Small intestine (tissue), 7 donors: ENCODE measurements at regions not wholly inside any gene's neighbourhood (a gene's known extent, or its start where the extent isn't known, plus 50 kb on each side); places are given as distances from the start of the nearest gene placed in this dataset.

Experiments used
- DNase-seq, 2 donors: peaks; one replicate each; pipeline versions ENCODE4 v3.0.0 to v3.0.0-alpha.2; 2013
- FAIRE-seq: peaks from 2 replicates; lab custom pipeline; 2012; peaks lifted over from hg19 to GRCh38; lab: Jason Lieb, UNC
- H3K27ac ChIP-seq, 3 donors: one replicate each; pipeline ENCODE4 v1.5.1; 2013; ENCODE audit warnings: low read length in 2 of 3, mild to moderate bottlenecking in 2 of 3, control low read depth in 1 of 3, inconsistent platforms in 1 of 3, low read depth in 1 of 3, moderate library complexity in 1 of 3
- H3K27me3 ChIP-seq, 3 donors: one replicate each; pipeline ENCODE4 v1.6.1; 2013; ENCODE audit warnings: low read length in 3 of 3, inconsistent platforms in 1 of 3; ENCODE audit not compliant: control insufficient read depth in 3 of 3, insufficient read depth in 3 of 3
- H3K36me3 ChIP-seq, 3 donors: one replicate each; pipeline ENCODE4 v1.6.1; 2013; ENCODE audit warnings: low read length in 3 of 3, inconsistent platforms in 1 of 3, low read depth in 1 of 3, mild to moderate bottlenecking in 1 of 3, moderate library complexity in 1 of 3; ENCODE audit not compliant: control insufficient read depth in 3 of 3, insufficient read depth in 2 of 3
- H3K4me1 ChIP-seq, 3 donors: one replicate each; pipeline ENCODE4 v1.6.1; 2013; ENCODE audit warnings: low read length in 2 of 3, inconsistent platforms in 1 of 3, low read depth in 1 of 3, mild to moderate bottlenecking in 1 of 3, moderate library complexity in 1 of 3; ENCODE audit not compliant: control insufficient read depth in 3 of 3, insufficient read depth in 2 of 3
- H3K4me3 ChIP-seq, 3 donors: one replicate each; pipeline ENCODE4 v1.5.1; 2013; ENCODE audit warnings: low read length in 3 of 3, control low read depth in 1 of 3, inconsistent platforms in 1 of 3, low read depth in 1 of 3, mild to moderate bottlenecking in 1 of 3, moderate library complexity in 1 of 3
- H3K9me3 ChIP-seq, 2 donors: one replicate each; pipeline ENCODE4 v1.6.1; 2013; ENCODE audit warnings: low read depth in 1 of 2, low read length in 1 of 2; ENCODE audit not compliant: control insufficient read depth in 2 of 2, insufficient read depth in 1 of 2
- WGBS, 3 donors: extraction: QIAGEN DNeasy Blood & Tissue Kit; methylation state at CpG; one replicate each; pipeline ENCODE4 v1.1.7; 2013; 5-methylcytosine and 5-hydroxymethylcytosine counted together
- donor health status: healthy with polysubstance abuse.
- donor health status: control.
- donor health status: control.
- donor health status: Bipolar disorder and iron deficiency.
- donor health status: healthy.

DNA sequence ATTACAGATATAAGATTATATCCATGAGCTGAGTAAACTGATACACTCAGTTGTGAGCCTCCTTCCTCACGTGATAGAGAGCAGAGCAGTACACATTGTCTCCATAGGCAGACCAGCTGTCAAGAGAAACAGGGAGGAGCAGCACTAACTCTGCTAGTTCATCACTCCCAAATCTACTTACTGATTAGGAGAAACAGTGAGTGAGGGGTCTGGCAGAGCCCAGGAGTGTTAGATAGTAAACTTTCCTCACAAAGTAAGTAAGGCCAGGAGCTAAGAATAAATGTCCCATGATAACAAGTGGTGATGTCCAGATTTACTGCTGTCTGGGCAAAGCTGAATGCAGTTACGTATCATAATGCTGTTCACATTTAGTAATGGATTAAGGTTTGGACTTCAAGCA lies 168.6 kb upstream of the KCNK2 start:
- Histone ChIP-seq H3K27me3 (no peaks in the 10 kb centered on the region), H3K4me3 (no peak overlapping the region), H3K9me3 (no peaks in the 10 kb centered on the region), H3K27ac (no peak overlapping the region), H3K36me3 (no peaks in the 10 kb centered on the region), H3K4me1 (no peaks in the 10 kb centered on the region)
- WGBS, 3 donors: 63 to 83% (median 65%) methylated on average over 2 of the region's 2 CpGs
- DNase-seq (no peak), FAIRE-seq (no peak)

DNA sequence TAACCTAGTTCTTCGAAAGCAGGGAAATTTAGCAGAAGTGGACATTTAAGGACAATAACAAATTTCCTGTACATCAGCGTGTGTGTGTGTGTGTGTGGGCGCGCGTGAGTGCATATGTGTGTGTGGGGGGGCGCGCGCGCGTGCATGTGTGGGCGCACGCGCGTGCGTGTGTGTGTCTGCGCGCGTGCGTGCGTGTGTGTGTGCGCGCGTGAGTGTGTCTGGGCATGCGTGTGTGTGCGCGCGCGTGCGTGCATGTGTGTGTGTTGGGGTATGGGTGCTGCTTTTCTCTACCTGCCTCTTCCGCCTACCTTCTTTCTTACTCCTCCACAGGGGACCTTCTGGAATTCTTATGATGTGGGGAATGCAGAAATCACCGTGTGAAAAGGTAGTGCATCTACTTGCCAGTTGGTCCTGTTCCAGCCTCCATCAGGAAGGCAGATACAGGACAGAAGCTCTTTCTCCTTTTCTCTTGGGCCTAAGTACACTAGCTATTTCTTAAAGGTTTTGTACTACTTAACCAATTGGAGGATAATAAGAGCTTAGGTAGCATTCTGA lies 165.4 kb upstream of the KCNK2 start:
- Histone ChIP-seq H3K27me3 (no peaks in the 10 kb centered on the region), H3K9me3 (no peaks in the 10 kb centered on the region), H3K36me3 (no peaks in the 10 kb centered on the region), H3K4me1 (no peaks in the 10 kb centered on the region), H3K27ac (peak overlapping the region in 1 of 3 donors; percentile 11), H3K4me3 (no peak overlapping the region)
- FAIRE-seq (no peak), DNase-seq (no peak)
- 86 to 88% (median 87%) methylated on average over 31 of the region's 31 CpGs for WGBS, 3 donors

DNA sequence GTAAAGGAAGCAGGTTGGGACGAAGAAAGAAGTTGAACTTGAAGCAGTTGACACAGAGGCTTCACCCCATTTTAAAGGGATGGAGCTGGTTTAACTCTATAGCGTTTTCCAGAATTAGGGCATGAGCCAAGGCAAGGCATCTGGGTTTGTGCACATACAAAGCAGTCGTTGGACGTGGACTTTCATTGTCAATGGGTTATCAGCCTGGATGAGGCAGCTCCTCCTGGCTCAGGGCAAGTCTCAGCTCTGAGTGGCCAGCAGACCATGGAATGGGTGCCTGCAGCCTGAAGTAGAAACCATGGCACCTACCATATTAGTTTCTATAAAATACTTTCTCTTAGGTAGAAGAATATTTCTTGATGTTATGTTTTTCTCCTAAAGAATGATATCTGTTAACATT lies 163.8 kb upstream of the KCNK2 start:
- Histone ChIP-seq H3K36me3 (no peaks in the 10 kb centered on the region), H3K4me1 (no peaks in the 10 kb centered on the region), H3K4me3 (no peak overlapping the region), H3K27me3 (no peaks in the 10 kb centered on the region), H3K9me3 (no peaks in the 10 kb centered on the region), H3K27ac (no peak overlapping the region)
- WGBS, 3 donors: 67 to 76% (median 73%) methylated on average over 4 of the region's 4 CpGs
- DNase-seq (no peak), FAIRE-seq (no peak)

DNA sequence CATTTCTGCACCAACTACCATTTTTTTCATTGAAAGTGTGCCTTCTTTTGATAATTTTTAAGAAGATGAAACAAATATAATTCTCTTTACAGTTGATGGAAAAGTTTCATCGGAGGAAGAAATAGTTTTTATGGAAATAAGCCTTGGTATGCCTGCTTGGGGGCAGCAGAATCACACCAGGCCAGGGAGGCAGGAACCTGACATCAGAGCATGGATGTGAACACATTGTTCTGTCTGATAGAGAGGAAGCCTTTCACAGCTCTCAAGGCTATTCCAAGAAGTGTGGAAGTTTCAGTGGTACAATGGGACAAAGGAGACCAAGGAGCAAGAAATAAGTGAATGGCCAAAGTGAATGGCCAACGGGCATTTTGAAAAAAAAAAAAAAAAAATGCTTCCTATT lies 162.2 kb upstream of the KCNK2 start:
- DNase-seq (no peak), FAIRE-seq (no peak)
- H3K9me3 ChIP-seq: no peaks in the 10 kb centered on the region
- 51 to 61% (median 60%) methylated on average over 2 of the region's 2 CpGs for WGBS, 3 donors
- no peaks in the 10 kb centered on the region for H3K4me1 ChIP-seq
- H3K4me3 ChIP-seq: no peak overlapping the region
- H3K27ac ChIP-seq: no peak overlapping the region
- H3K36me3 ChIP-seq: no peaks in the 10 kb centered on the region
- H3K27me3 ChIP-seq: no peaks in the 10 kb centered on the region

DNA sequence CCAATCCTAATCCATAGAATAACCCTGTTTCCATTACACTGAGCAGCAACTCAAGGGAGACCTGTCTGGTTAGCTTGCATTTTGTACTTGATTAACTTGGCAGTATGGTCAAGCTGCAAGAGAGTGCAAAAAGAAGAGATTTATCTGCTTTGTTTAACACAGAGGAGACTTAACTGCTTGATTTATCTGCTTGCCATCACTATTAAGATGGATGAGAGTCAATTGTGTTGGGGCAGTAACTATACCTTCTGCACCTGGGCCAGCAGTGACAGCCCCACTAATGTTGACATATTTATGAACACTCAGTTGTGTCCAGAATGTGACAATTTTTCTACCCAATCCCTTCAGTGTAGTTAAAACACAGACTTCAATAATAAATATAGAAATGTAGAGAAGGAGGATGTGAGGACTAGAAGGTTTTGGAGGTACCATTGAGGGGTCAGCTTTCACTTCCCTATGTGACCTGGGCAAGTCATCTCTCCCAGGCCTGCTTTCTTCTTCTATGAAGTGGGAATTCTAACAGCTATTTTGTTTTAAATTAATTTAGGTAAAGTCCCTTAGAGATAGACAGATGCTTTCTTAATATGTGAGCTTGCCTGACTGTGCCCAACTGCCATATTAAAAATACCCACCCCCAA lies 159.1 kb upstream of the KCNK2 start:
- DNase-seq (no peak), FAIRE-seq (no peak)
- no peaks in the 10 kb centered on the region for H3K27me3 ChIP-seq
- H3K4me3 ChIP-seq: no peak overlapping the region
- no peak overlapping the region for H3K27ac ChIP-seq
- H3K9me3 ChIP-seq: no peaks in the 10 kb centered on the region
- no peaks in the 10 kb centered on the region for H3K4me1 ChIP-seq
- no peaks in the 10 kb centered on the region for H3K36me3 ChIP-seq

DNA sequence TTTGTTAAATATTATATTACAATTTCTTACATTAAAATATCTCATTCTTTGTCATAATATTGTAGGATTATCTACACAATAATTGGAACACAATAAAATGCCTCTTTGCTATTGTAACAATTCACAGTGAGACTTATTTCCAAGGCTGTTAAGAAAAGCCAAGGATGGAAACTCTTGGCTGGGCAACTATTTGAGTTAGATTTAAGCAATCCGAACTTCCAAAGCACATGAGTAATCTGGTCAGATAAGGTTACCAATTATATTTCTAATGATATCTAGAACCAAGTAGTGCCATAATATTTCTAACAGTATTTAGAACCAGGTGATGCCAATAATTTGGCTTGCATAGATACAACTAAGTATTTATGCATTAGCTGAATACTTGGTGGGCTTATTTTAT lies 154.7 kb upstream of the KCNK2 start:
- 20 to 67% (median 42%) methylated on average over 1 of the region's 1 CpG for WGBS, 3 donors
- Histone ChIP-seq H3K27ac (no peak overlapping the region), H3K4me1 (no peaks in the 10 kb centered on the region), H3K36me3 (no peaks in the 10 kb centered on the region), H3K9me3 (no peaks in the 10 kb centered on the region), H3K4me3 (no peak overlapping the region), H3K27me3 (no peaks in the 10 kb centered on the region)
- FAIRE-seq (no peak), DNase-seq (no peak)

DNA sequence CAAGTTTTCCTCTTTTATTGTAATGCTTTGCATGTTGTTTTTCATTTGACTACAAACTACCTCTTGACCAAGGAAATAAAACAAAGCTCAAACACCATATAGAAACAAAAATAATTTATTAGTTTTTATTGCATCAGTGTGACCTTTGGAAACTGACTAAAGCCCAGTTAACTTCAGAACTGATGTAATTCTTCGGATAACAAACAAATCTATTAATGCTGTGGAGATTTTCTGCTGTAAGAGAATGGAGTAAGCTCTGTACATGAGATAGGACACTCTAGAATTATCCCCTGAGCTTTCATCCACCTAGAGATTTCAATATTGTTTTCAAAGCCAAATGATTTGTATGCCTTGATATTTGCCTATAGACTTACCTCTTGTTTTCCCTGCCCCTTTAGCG lies 154.0 kb upstream of the KCNK2 start:
- 52 to 77% (median 58%) methylated on average over 2 of the region's 2 CpGs for WGBS, 3 donors
- Histone ChIP-seq H3K36me3 (no peaks in the 10 kb centered on the region), H3K4me3 (no peak overlapping the region), H3K4me1 (no peaks in the 10 kb centered on the region), H3K9me3 (no peaks in the 10 kb centered on the region), H3K27me3 (no peaks in the 10 kb centered on the region), H3K27ac (no peak overlapping the region)
- DNase-seq (no peak), FAIRE-seq (no peak)

DNA sequence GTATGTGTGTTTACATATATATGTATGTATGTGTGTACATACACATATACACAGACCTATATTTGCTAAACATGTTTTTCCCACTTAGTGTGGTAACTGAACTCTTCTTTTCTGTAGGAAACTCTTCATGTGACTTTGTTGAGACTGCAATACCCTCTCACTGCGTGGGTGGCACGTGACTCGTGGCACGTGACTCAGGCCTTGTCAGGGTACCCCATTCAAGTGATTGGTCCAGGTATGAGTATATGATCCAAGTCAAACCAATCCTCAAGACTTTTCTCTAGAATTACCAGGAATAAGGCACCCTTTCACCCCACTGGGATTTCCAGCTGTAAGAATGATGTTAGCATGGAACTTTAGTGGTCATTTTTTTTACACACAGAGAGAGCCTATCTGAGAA lies 149.2 kb upstream of the KCNK2 start:
- Histone ChIP-seq H3K9me3 (no peaks in the 10 kb centered on the region), H3K27ac (no peak overlapping the region), H3K4me1 (no peaks in the 10 kb centered on the region), H3K36me3 (no peaks in the 10 kb centered on the region), H3K27me3 (no peaks in the 10 kb centered on the region), H3K4me3 (no peak overlapping the region)
- FAIRE-seq: no peak
- whole genome bisulfite sequencing, 3 donors: 84 to 93% (median 86%) methylated on average over 4 of the region's 4 CpGs
- DNase-seq: no peak

DNA sequence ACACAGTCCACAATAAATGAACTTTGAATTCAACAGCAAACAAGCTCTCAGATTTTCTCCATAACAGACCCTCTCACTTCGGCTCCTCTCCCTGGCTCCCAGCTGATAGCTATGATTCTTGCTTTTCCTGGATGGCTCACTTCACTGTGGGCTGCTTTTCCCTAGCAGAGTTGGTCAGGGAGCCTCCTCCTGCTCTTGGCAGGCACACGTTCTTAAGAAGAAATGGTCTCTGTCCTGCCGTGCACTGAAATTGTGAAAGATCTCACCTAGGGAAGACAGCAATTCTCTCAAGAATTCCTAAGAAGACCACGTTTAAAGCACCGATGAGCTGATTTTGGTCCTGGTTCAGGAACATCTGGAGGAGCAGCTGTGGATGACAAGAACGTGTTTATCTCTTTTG lies 148.5 kb upstream of the KCNK2 start:
- no peaks in the 10 kb centered on the region for H3K27me3 ChIP-seq
- no peaks in the 10 kb centered on the region for H3K9me3 ChIP-seq
- no peak overlapping the region for H3K4me3 ChIP-seq
- WGBS, 3 donors: 62 to 73% (median 71%) methylated on average over 6 of the region's 6 CpGs
- DNase-seq (no peak), FAIRE-seq (no peak)
- H3K4me1 ChIP-seq: no peaks in the 10 kb centered on the region
- no peak overlapping the region for H3K27ac ChIP-seq
- no peaks in the 10 kb centered on the region for H3K36me3 ChIP-seq
